H1 (cell line): ENCODE measurements at regions not wholly inside any gene's neighbourhood (a gene's known extent, or its start where the extent isn't known, plus 50 kb on each side); places are given as distances from the start of the nearest gene placed in this dataset.
A peak's percentile ranks its signal among the peaks of the same experiment; 100 is the strongest.

Experiments
- CTCF ChIA-PET: fragments of 300-600 bp; sonication (Branson Sonifier 250); formaldehyde crosslinking; loops from one replicate; lab custom pipeline; 2021; ENCODE audit not compliant: partially characterized antibody; lab: Charles Lee
- POLR2A ChIA-PET: fragments of 300-600 bp; sonication (Branson Sonifier 250); formaldehyde crosslinking; loops from one replicate; lab custom pipeline; 2021; ENCODE audit warnings: inconsistent platforms; ENCODE audit not compliant: partially characterized antibody; lab: Charles Lee
- DNase-seq, 2 experiments: peaks; one replicate each; pipeline versions ENCODE4 v3.0.0 to v3.0.0-alpha.2; 2010 to 2022; ENCODE audit warnings: low spot score in 2 of 2, low read depth in 1 of 2, mixed read lengths in 1 of 2
- FAIRE-seq: peaks from 2 replicates; lab custom pipeline; 2011; peaks lifted over from hg19 to GRCh38; lab: Jason Lieb, UNC
- H2AFZ ChIP-seq: 2 replicates; pipeline ENCODE4 v1.8.1; 2012; ENCODE audit warnings: low read length, inconsistent platforms
- H2AK5ac ChIP-seq: 2 replicates; pipeline ENCODE4 v1.6.1; 2013; ENCODE audit warnings: low read depth, low read length
- H2BK120ac ChIP-seq: replicated peaks from 2 replicates; pipeline ENCODE3; 2013; ENCODE audit warnings: low read depth, low read length, inconsistent platforms
- H2BK12ac ChIP-seq: 2 replicates; pipeline ENCODE4 v1.6.1; 2013; ENCODE audit warnings: low read depth, low read length
- H2BK15ac ChIP-seq: 2 replicates; pipeline ENCODE4 v1.6.1; 2013; ENCODE audit warnings: low read length
- H2BK20ac ChIP-seq: 2 replicates; pipeline ENCODE4 v1.6.1; 2013; ENCODE audit warnings: low read length
- H2BK5ac ChIP-seq: 2 replicates; pipeline ENCODE4 v1.6.1; 2013; ENCODE audit warnings: low read depth, low read length
- H3K14ac ChIP-seq: 2 replicates; pipeline ENCODE4 v1.6.1; 2013; ENCODE audit warnings: inconsistent platforms; ENCODE audit not compliant: insufficient read length
- H3K18ac ChIP-seq: 2 replicates; pipeline ENCODE4 v1.6.1; 2013; ENCODE audit warnings: low read length; ENCODE audit errors: extremely low read depth
- H3K23ac ChIP-seq: 2 replicates; pipeline ENCODE4 v1.6.1; 2013; ENCODE audit warnings: inconsistent platforms; ENCODE audit not compliant: insufficient read length
- H3K23me2 ChIP-seq: 2 replicates; pipeline ENCODE4 v1.6.1; 2013; ENCODE audit warnings: low read depth, low read length
- H3K27ac ChIP-seq: 2 replicates; pipeline ENCODE4 v1.6.1; 2011; ENCODE audit warnings: low read depth, low read length, inconsistent platforms
- H3K27me3 ChIP-seq, 4 experiments: replicated peaks in 1 of 4; 1 replicate in 1 of 4; 2 replicates in 3 of 4; pipeline versions ENCODE4 v1.6.1 to v1.8.1; 2011 to 2013; ENCODE audit warnings: low read length in 3 of 4, mild to moderate bottlenecking in 3 of 4, inconsistent platforms in 2 of 4, mixed read lengths in 2 of 4, moderate library complexity in 1 of 4; ENCODE audit not compliant: control insufficient read depth in 3 of 4, insufficient read depth in 3 of 4; ENCODE audit errors: extremely low read depth in 1 of 4
- H3K36me3 ChIP-seq, 4 experiments: 2 replicates each; pipeline versions ENCODE4 v1.6.1 to v1.8.1; 2011 to 2013; ENCODE audit warnings: mild to moderate bottlenecking in 4 of 4, low read length in 3 of 4, moderate library complexity in 2 of 4, control low read depth in 1 of 4, inconsistent platforms in 1 of 4; ENCODE audit not compliant: insufficient read depth in 4 of 4, control insufficient read depth in 2 of 4
- H3K4ac ChIP-seq: replicated peaks from 2 replicates; pipeline ENCODE3; 2013; ENCODE audit warnings: low read length, low read depth, mixed read lengths, inconsistent platforms; ENCODE audit not compliant: insufficient read length
- H3K4me1 ChIP-seq, 4 experiments: replicated peaks in 1 of 4; 1 replicate in 1 of 4; 2 replicates in 3 of 4; pipeline versions ENCODE4 v1.6.1 to v1.8.1; 2011 to 2013; ENCODE audit warnings: low read length in 3 of 4, inconsistent platforms in 2 of 4, mixed read lengths in 1 of 4; ENCODE audit not compliant: insufficient read depth in 4 of 4, control insufficient read depth in 3 of 4
- H3K4me2 ChIP-seq, 2 experiments: 2 replicates each; pipeline versions ENCODE4 v1.6.1 to v1.8.1; 2011 to 2013; ENCODE audit warnings: low read depth in 2 of 2, low read length in 2 of 2, control low read depth in 1 of 2, inconsistent platforms in 1 of 2, mild to moderate bottlenecking in 1 of 2; ENCODE audit not compliant: insufficient read depth in 1 of 2
- H3K4me3 ChIP-seq, 4 experiments: fragments of 200-600, 300-600 bp in 1 of 4; sonication (generic), shearing (Covaris generic), sonication (Bioruptor Twin) in 1 of 4; 2 replicates each; pipeline versions ENCODE4 v1.5.1 to v1.8.1; 2011 to 2016; ENCODE audit warnings: low read length in 4 of 4, low read depth in 3 of 4, control low read depth in 2 of 4, inconsistent platforms in 2 of 4, mild to moderate bottlenecking in 2 of 4, mixed read lengths in 1 of 4, moderate library complexity in 1 of 4; ENCODE audit not compliant: insufficient read depth in 2 of 4; ENCODE audit errors: extremely low read depth in 1 of 4
- H3K56ac ChIP-seq: replicated peaks from 2 replicates; pipeline ENCODE3; 2013; ENCODE audit warnings: low read depth, mild to moderate bottlenecking, mixed read lengths, low read length, inconsistent platforms; ENCODE audit not compliant: insufficient read length
- H3K79me1 ChIP-seq: 2 replicates; pipeline ENCODE4 v1.6.1; 2013; ENCODE audit warnings: low read depth, low read length, control low read depth
- H3K79me2 ChIP-seq, 2 experiments: 2 replicates each; pipeline versions ENCODE4 v1.6.1 to v1.8.1; 2012 to 2013; ENCODE audit warnings: low read length in 2 of 2, mild to moderate bottlenecking in 2 of 2, inconsistent platforms in 1 of 2; ENCODE audit not compliant: insufficient read depth in 2 of 2, control insufficient read depth in 1 of 2
- H3K9ac ChIP-seq, 4 experiments: replicated peaks in 1 of 4; 1 replicate in 1 of 4; 2 replicates in 3 of 4; pipeline versions ENCODE4 v1.6.1 to v1.8.1; 2011 to 2013; ENCODE audit warnings: low read depth in 3 of 4, low read length in 3 of 4, control low read depth in 2 of 4, mild to moderate bottlenecking in 2 of 4, moderate library complexity in 2 of 4, inconsistent platforms in 1 of 4; ENCODE audit errors: extremely low read depth in 1 of 4
- H3K9me3 ChIP-seq, 2 experiments: 2 replicates each; pipeline versions ENCODE4 v1.6.1 to v1.8.1; 2012 to 2013; ENCODE audit warnings: mild to moderate bottlenecking in 2 of 2, moderate library complexity in 2 of 2, control low read depth in 1 of 2, inconsistent platforms in 1 of 2, low read depth in 1 of 2, low read length in 1 of 2, mixed read lengths in 1 of 2; ENCODE audit not compliant: insufficient read depth in 2 of 2
- H4K20me1 ChIP-seq, 2 experiments: replicated peaks in 1 of 2; 2 replicates each; pipeline versions ENCODE3 to v1.8.1; 2011 to 2013; ENCODE audit warnings: inconsistent platforms in 2 of 2, low read length in 2 of 2, mild to moderate bottlenecking in 1 of 2; ENCODE audit not compliant: insufficient read depth in 2 of 2, control insufficient read depth in 1 of 2
- H4K5ac ChIP-seq: 2 replicates; pipeline ENCODE4 v1.6.1; 2013; ENCODE audit warnings: low read length, low read depth, mixed read lengths, inconsistent platforms; ENCODE audit not compliant: insufficient read length
- H4K8ac ChIP-seq: 2 replicates; pipeline ENCODE4 v1.8.0; 2013; ENCODE audit warnings: mild to moderate bottlenecking, moderate library complexity, low read length, inconsistent platforms; ENCODE audit not compliant: insufficient read depth; ENCODE audit errors: extremely low read depth
- H4K91ac ChIP-seq: replicated peaks from 2 replicates; pipeline ENCODE3; 2013; ENCODE audit warnings: low read length, mixed read lengths, inconsistent platforms; ENCODE audit not compliant: insufficient read length
- ASH2L ChIP-seq: fragments of 200-600, 300-600 bp; sonication (generic); IDR thresholded peaks from one replicate; pipeline ENCODE4 v1.7.1; 2017; ENCODE audit warnings: low read length
- CHD2 ChIP-seq: IDR thresholded peaks from 2 replicates; pipeline ENCODE4 v1.6.1; 2012; ENCODE audit warnings: low read length, improper control_type of control experiment
- CTCF ChIP-seq, 3 experiments: IDR thresholded peaks; 1 replicate in 2 of 3; 2 replicates in 1 of 3; pipeline versions ENCODE4 v1.5.1 to v1.6.1; 2011; ENCODE audit warnings: low read length in 3 of 3, mild to moderate bottlenecking in 3 of 3, inconsistent platforms in 2 of 3, low read depth in 1 of 3, moderate library complexity in 1 of 3; ENCODE audit not compliant: insufficient read depth in 1 of 3; ENCODE audit errors: control extremely low read depth in 1 of 3
- RAD21 ChIP-seq, 2 experiments: IDR thresholded peaks in 1 of 2; conservative IDR thresholded peaks in 1 of 2; 2 replicates each; pipeline ENCODE4 v1.6.1; 2011; ENCODE audit warnings: low read depth in 2 of 2, low read length in 2 of 2, improper control_type of control experiment in 1 of 2, inconsistent platforms in 1 of 2, mild to moderate bottlenecking in 1 of 2, moderate library complexity in 1 of 2
- SP2 ChIP-seq: IDR thresholded peaks from 2 replicates; pipeline ENCODE4 v1.6.1; 2012; ENCODE audit warnings: mild to moderate bottlenecking, low read length, inconsistent platforms
- SP4 ChIP-seq: IDR thresholded peaks from 2 replicates; pipeline ENCODE4 v1.6.1; 2012; ENCODE audit warnings: low read length, inconsistent platforms
- WGBS, 2 experiments: shearing (Covaris generic) in 1 of 2; methylation state at CpG; one replicate each; pipeline versions ENCODE4 v1.1.6 to v1.1.7; 2013 to 2015; ENCODE audit warnings: low lambda C conversion rate in 2 of 2, mixed read lengths in 2 of 2, inconsistent platforms in 1 of 2, low coverage in 1 of 2, missing lambda C conversion rate in 1 of 2; ENCODE audit not compliant: insufficient replicate concordance in 2 of 2, insufficient coverage in 1 of 2, insufficient read length in 1 of 2; ENCODE audit errors: extremely low coverage in 1 of 2, missing lambda C conversion rate in 1 of 2; 5-methylcytosine and 5-hydroxymethylcytosine counted together

DNA sequence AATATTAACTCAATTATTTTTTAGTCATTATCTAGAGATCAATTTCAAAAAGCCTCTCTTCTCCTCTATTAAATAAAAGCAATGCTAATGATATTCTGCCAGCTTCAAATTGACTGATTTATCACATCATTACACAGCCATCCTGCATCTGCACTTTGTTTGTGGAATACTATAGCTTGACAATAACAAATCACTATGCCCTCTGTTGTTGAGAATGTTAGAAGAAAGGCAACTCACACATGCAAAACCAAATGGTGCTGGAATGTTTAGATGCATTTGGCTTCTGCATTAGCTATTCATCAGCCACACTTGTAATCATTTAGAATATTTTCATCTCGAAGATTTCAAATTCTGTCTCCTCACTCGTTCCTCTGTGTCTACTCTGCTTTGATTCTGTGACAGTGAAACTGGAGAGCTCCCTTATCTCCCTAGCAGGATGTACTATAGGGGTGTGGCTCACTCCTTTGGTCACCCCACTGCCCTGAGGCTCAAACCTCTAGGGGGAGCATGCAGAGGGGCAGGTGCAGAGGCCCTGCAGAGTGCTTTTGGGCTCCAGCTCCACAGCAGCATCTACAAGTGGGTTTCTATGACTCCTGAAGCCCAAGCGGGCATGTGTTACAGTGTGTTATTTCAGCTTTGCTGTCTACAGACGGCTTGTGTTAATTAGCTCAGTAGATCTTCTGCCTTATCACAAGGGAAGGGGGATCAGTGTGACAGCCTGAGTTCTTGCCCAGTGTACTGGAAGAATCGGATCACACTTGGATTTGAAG is 454.1 kb upstream of the BCHE start:
- Histone ChIP-seq H2BK12ac (no peak overlapping the region), H2BK5ac (no peak overlapping the region), H2AFZ (peak overlapping the region; percentile 77; the same call in 1 of the 2 replicates), H4K20me1 (no peaks in the 10 kb centered on the region), H3K14ac (no peak overlapping the region), H3K18ac (no peak overlapping the region), H3K79me2 (no peaks in the 10 kb centered on the region), H4K8ac (no peak overlapping the region), H2BK15ac (no peak overlapping the region), H3K79me1 (no peaks in the 10 kb centered on the region), H4K91ac (no peak overlapping the region), H3K9ac (no peak overlapping the region), H2BK20ac (no peak overlapping the region), H3K4ac (no peak overlapping the region), H3K9me3 (no peaks in the 10 kb centered on the region), H3K23ac (no peak overlapping the region), H3K23me2 (no peaks in the 10 kb centered on the region), H2AK5ac (no peak overlapping the region), H3K27ac (no peak overlapping the region), H3K36me3 (no peaks in the 10 kb centered on the region), H4K5ac (no peak overlapping the region), H3K27me3 (no peaks in the 10 kb centered on the region), H3K4me1 (no peaks in the 10 kb centered on the region), H3K4me3 (no peak overlapping the region), H3K4me2 (no peak overlapping the region), H2BK120ac (no peak overlapping the region), H3K56ac (no peak overlapping the region)
- DNase-seq (peak; percentile 15 to 54), FAIRE-seq (no peak)
- WGBS, 2 experiments = 66% methylated on average over 5 of the region's 5 CpGs; no CpG with 5 or more reads in 1 of the 2 experiments
- no peak for TF ChIP-seq CHD2
- peak; percentile 42 to 53 (median 50); a peak in 3 of 4 replicates for TF ChIP-seq CTCF (IDR thresholded peaks at IDR 0.05; ENCODE audit: control extremely low read depth in 1 of 3, insufficient read depth in 1 of 3, low read depth in 1 of 3, low read length in 3 of 3)
- no peak for TF ChIP-seq SP2
- no peak for TF ChIP-seq ASH2L
- no peak for TF ChIP-seq SP4
- peak; percentile 6 to 46; a peak in 2 of 4 replicates for TF ChIP-seq RAD21 (IDR thresholded peaks at IDR 0.05 in 1 of 2, conservative IDR thresholded peaks at IDR 0.05 in 1 of 2; ENCODE audit: low read depth in 2 of 2, low read length in 2 of 2)
- ChIA-PET CTCF (interaction anchor here (0.6 to 1.5 kb wide), 7 partner anchors 11 to 269 kb away, joined by 3 to 11 read pairs (median 4); no protein-coding TSS in a partner anchor), POLR2A (no interaction called here)
